Astrocyte (in vitro differentiated cells and primary cell): ENCODE measurements at regions not wholly inside any gene's neighbourhood (a gene's known extent, or its start where the extent isn't known, plus 50 kb on each side); places are given as distances from the start of the nearest gene placed in this dataset.
"Not testable (repeated sequence)": the region's sequence is repeated elsewhere in the genome, so short reads cannot be mapped to it uniquely, and the experiment has no call there.

ENCODE experiments used
- DNase-seq: peaks from one replicate; pipeline ENCODE4 v3.0.0-alpha.2; 2010; ENCODE audit warnings: low read depth
- FAIRE-seq: peaks from 2 replicates; lab custom pipeline; 2011; peaks lifted over from hg19 to GRCh38; lab: Jason Lieb, UNC
- H2AFZ ChIP-seq: 2 replicates; pipeline ENCODE4 v1.6.0; 2012; ENCODE audit warnings: low read depth, low read length, inconsistent platforms
- H3K27ac ChIP-seq: 2 replicates; pipeline ENCODE4 v1.5.1; 2011; ENCODE audit warnings: low read depth, low read length, inconsistent platforms
- H3K27me3 ChIP-seq: 2 replicates; pipeline ENCODE4 v1.6.0; 2011; ENCODE audit warnings: low read length, inconsistent platforms; ENCODE audit not compliant: insufficient read depth
- H3K36me3 ChIP-seq: 2 replicates; pipeline ENCODE4 v1.5.1; 2011; ENCODE audit warnings: low read length, inconsistent platforms; ENCODE audit not compliant: insufficient read depth
- H3K4me1 ChIP-seq: 2 replicates; pipeline ENCODE4 v1.5.1; 2011; ENCODE audit warnings: low read length, inconsistent platforms; ENCODE audit not compliant: insufficient read depth
- H3K4me2 ChIP-seq: 2 replicates; pipeline ENCODE4 v1.6.0; 2012; ENCODE audit warnings: low read length, inconsistent platforms
- H3K4me3 ChIP-seq: 2 replicates; pipeline ENCODE4 v1.5.1; 2011; ENCODE audit warnings: low read depth, mild to moderate bottlenecking, low read length, inconsistent platforms; ENCODE audit not compliant: insufficient read depth
- H3K79me2 ChIP-seq: 2 replicates; pipeline ENCODE4 v1.6.0; 2012; ENCODE audit warnings: mild to moderate bottlenecking, low read length, inconsistent platforms; ENCODE audit not compliant: insufficient read depth
- H3K9ac ChIP-seq: 2 replicates; pipeline ENCODE4 v1.6.0; 2012; ENCODE audit warnings: mild to moderate bottlenecking, low read length, inconsistent platforms
- H3K9me3 ChIP-seq: 2 replicates; pipeline ENCODE4 v1.5.1; 2012; ENCODE audit warnings: low read depth, mild to moderate bottlenecking, low read length, inconsistent platforms; ENCODE audit not compliant: insufficient read depth
- H4K20me1 ChIP-seq: 2 replicates; pipeline ENCODE4 v1.6.0; 2012; ENCODE audit warnings: low read length, inconsistent platforms; ENCODE audit not compliant: insufficient read depth
- H3K27ac Mint-ChIP-seq: one replicate; pipeline ENCODE4 v1.8.0; 2021; ENCODE audit warnings: mild to moderate bottlenecking, mixed read lengths; ENCODE audit not compliant: unreplicated experiment
- H3K27me3 Mint-ChIP-seq: one replicate; pipeline ENCODE4 v1.8.0; 2021; ENCODE audit warnings: low read depth, mixed read lengths; ENCODE audit not compliant: unreplicated experiment
- H3K36me3 Mint-ChIP-seq: one replicate; pipeline ENCODE4 v1.8.0; 2021; ENCODE audit warnings: low read depth, mixed read lengths; ENCODE audit not compliant: unreplicated experiment
- H3K4me1 Mint-ChIP-seq: one replicate; pipeline ENCODE4 v1.8.0; 2021; ENCODE audit warnings: low read depth, mixed read lengths; ENCODE audit not compliant: unreplicated experiment
- H3K4me3 Mint-ChIP-seq: one replicate; pipeline ENCODE4 v1.8.0; 2021; ENCODE audit warnings: mild to moderate bottlenecking, moderate library complexity, mixed read lengths; ENCODE audit not compliant: unreplicated experiment
- H3K9me3 Mint-ChIP-seq: one replicate; pipeline ENCODE4 v1.8.0; 2021; ENCODE audit warnings: mild to moderate bottlenecking, mixed read lengths; ENCODE audit not compliant: unreplicated experiment
- EZH2 ChIP-seq: IDR thresholded peaks from 2 replicates; pipeline ENCODE4 v1.6.1; 2012; ENCODE audit warnings: mild to moderate bottlenecking, low read length, inconsistent platforms; ENCODE audit not compliant: insufficient read depth
- TF ChIP-seq, protein P1 (sequence below): IDR thresholded peaks from 2 replicates; pipeline ENCODE4 v1.5.1; 2011; ENCODE audit warnings: low read depth, mild to moderate bottlenecking, inconsistent platforms, low read length, moderate library complexity; ENCODE audit not compliant: insufficient read depth

- Mint-ChIP-seq H3K9me3 (peaks cover 4% of the 10 kb centered on the region), H3K4me3 (no peak overlapping the region), H3K27me3 (no peaks in the 10 kb centered on the region), H3K27ac (no peak overlapping the region), H3K36me3 (no peaks in the 10 kb centered on the region), H3K4me1 (no peaks in the 10 kb centered on the region)
- H3K4me1 ChIP-seq, result no peaks in the 10 kb centered on the region
- no peak overlapping the region for H3K27ac ChIP-seq
- no peak overlapping the region for H3K4me2 ChIP-seq
- H3K79me2 ChIP-seq, result no peaks in the 10 kb centered on the region
- no peak overlapping the region for H2AFZ ChIP-seq
- no peak overlapping the region for H3K4me3 ChIP-seq
- TF ChIP-seq, protein P1, sequence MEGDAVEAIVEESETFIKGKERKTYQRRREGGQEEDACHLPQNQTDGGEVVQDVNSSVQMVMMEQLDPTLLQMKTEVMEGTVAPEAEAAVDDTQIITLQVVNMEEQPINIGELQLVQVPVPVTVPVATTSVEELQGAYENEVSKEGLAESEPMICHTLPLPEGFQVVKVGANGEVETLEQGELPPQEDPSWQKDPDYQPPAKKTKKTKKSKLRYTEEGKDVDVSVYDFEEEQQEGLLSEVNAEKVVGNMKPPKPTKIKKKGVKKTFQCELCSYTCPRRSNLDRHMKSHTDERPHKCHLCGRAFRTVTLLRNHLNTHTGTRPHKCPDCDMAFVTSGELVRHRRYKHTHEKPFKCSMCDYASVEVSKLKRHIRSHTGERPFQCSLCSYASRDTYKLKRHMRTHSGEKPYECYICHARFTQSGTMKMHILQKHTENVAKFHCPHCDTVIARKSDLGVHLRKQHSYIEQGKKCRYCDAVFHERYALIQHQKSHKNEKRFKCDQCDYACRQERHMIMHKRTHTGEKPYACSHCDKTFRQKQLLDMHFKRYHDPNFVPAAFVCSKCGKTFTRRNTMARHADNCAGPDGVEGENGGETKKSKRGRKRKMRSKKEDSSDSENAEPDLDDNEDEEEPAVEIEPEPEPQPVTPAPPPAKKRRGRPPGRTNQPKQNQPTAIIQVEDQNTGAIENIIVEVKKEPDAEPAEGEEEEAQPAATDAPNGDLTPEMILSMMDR, result no peak
- TF ChIP-seq EZH2, result no peak
- no peak overlapping the region for H3K9ac ChIP-seq
- no peaks in the 10 kb centered on the region for H4K20me1 ChIP-seq
- no peak for FAIRE-seq
- no peak for DNase-seq
- no peaks in the 10 kb centered on the region for H3K27me3 ChIP-seq
- H3K36me3 ChIP-seq, result no peaks in the 10 kb centered on the region
- H3K9me3 ChIP-seq, result no peaks in the 10 kb centered on the region
Measured at GRCh38 chr5:91487420-91487819, 104.3 kb upstream of the ARRDC3 start.

- no peaks in the 10 kb centered on the region for H3K27me3 Mint-ChIP-seq
- H3K79me2 ChIP-seq, result no peaks in the 10 kb centered on the region
- no peaks in the 10 kb centered on the region for H3K4me1 ChIP-seq
- FAIRE-seq (no peak), DNase-seq (peak; percentile 15)
- no peak overlapping the region for H3K4me3 ChIP-seq
- H4K20me1 ChIP-seq, result no peaks in the 10 kb centered on the region
- H3K27ac Mint-ChIP-seq, result no peak overlapping the region
- H3K4me1 Mint-ChIP-seq, result no peaks in the 10 kb centered on the region
- H3K4me2 ChIP-seq, result no peak overlapping the region
- H3K9ac ChIP-seq, result no peak overlapping the region
- H3K4me3 Mint-ChIP-seq, result no peak overlapping the region
- H3K36me3 Mint-ChIP-seq, result no peaks in the 10 kb centered on the region
- H3K27me3 ChIP-seq, result no peaks in the 10 kb centered on the region
- H3K9me3 Mint-ChIP-seq, result peaks cover 4% of the 10 kb centered on the region
- H2AFZ ChIP-seq, result no peak overlapping the region
- TF ChIP-seq, protein P1, result no peak
- no peak for TF ChIP-seq EZH2
- H3K36me3 ChIP-seq, result no peaks in the 10 kb centered on the region
- H3K27ac ChIP-seq, result no peak overlapping the region
- no peaks in the 10 kb centered on the region for H3K9me3 ChIP-seq
Measured at GRCh38 chr5:91486638-91487037, 103.5 kb upstream of the ARRDC3 start.

DNA sequence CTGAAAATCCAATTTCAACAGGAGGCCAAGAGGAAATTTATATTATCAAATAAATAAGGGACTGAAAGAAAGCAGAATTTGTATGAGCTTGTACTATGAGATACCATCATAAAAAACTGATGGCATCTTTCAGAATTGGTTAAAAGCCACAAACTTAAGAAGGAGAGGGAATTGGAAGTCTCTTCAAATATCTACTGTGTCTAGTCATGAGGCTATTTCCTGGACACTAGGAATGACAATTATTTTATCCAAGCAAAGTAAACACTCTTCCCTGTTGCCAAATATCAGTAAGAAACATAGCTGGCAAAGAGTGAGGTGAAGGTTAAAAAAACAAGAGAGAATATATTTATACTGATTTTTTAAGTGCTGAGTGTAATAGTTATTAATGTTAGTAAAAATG is 101.5 kb upstream of the ARRDC3 start:
- H3K4me2 ChIP-seq, result no peak overlapping the region
- no peaks in the 10 kb centered on the region for H3K4me1 ChIP-seq
- no peak overlapping the region for H3K27ac ChIP-seq
- H3K9me3 Mint-ChIP-seq, result peaks cover 4% of the 10 kb centered on the region
- no peak overlapping the region for H2AFZ ChIP-seq
- no peaks in the 10 kb centered on the region for H3K27me3 ChIP-seq
- H3K36me3 ChIP-seq, result no peaks in the 10 kb centered on the region
- no peak overlapping the region for H3K4me3 Mint-ChIP-seq
- no peaks in the 10 kb centered on the region for H4K20me1 ChIP-seq
- no peaks in the 10 kb centered on the region for H3K9me3 ChIP-seq
- H3K27ac Mint-ChIP-seq, result no peak overlapping the region
- H3K79me2 ChIP-seq, result no peaks in the 10 kb centered on the region
- no peak for TF ChIP-seq EZH2
- TF ChIP-seq, protein P1, result no peak
- no peak overlapping the region for H3K9ac ChIP-seq
- H3K36me3 Mint-ChIP-seq, result no peaks in the 10 kb centered on the region
- no peak overlapping the region for H3K4me3 ChIP-seq
- no peaks in the 10 kb centered on the region for H3K27me3 Mint-ChIP-seq
- FAIRE-seq (no peak), DNase-seq (no peak)
- H3K4me1 Mint-ChIP-seq, result no peaks in the 10 kb centered on the region

DNA sequence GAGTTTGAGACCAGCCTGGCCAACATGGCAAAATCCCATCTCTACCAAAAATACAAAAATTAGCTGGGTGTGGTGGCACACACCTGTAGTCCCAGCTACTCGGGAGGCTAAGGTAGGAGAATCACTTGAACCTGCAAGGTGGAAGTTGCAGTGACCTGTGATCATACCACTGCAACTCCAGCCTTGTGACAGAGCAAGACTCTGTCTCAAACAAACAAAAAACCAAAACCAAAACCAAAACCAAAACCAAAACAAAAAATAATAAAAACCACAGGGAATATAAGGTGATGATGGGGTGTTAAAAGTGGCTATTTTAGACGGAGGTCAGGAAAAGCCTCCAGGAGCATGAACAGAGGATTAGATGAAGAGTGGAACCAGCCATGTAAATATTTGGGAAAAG is 96.3 kb upstream of the ARRDC3 start:
- not testable (repeated sequence) for H3K4me3 ChIP-seq, H3K9me3 Mint-ChIP-seq, H2AFZ ChIP-seq, H3K27ac Mint-ChIP-seq, H3K27me3 ChIP-seq, H3K9me3 ChIP-seq, H3K4me3 Mint-ChIP-seq, H3K4me1 ChIP-seq, H3K36me3 ChIP-seq, H3K79me2 ChIP-seq, H3K4me1 Mint-ChIP-seq, H4K20me1 ChIP-seq, H3K36me3 Mint-ChIP-seq, H3K27me3 Mint-ChIP-seq, FAIRE-seq, H3K27ac ChIP-seq, DNase-seq, H3K9ac ChIP-seq, H3K4me2 ChIP-seq
